ENCODE measurements at regions not wholly inside any gene's neighbourhood (a gene's known extent, or its start where the extent isn't known, plus 50 kb on each side); places are given as distances from the start of the nearest gene placed in this dataset.

DNA sequence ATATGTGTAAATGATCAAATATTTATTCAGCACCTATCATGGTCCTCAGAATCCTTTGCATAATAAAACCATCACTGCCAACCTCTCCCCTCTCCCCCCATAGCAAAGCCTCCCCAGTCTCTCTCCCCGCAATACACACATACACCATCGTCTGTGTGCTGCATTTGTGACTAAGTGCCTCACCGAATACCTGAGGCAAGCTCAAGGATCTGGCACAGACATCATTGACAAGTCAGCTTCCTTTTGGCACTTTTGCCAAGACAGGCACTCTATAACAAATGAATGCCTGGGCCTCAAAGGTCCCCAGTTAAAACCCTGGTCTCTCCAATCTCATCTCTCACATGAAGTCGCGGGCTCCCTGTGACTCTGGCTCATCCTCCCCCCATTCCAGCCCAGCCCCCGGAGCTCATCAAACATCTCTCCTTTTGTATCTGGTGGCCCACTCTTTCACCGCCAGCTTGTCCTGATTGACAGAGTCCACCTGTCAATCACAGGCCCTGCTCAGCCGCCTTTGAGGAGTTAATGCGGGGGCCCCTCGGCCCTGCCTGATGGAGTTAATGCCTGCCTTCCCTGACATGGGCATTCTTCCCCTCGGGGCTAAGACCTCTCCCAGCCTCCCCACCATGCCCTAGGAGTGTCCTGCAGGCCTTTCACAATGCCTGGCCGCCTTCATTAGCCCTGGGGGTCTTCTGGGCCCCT, 135.8 kb upstream of the ATP6AP2 start:
- TF ChIP-seq, protein P1, sequence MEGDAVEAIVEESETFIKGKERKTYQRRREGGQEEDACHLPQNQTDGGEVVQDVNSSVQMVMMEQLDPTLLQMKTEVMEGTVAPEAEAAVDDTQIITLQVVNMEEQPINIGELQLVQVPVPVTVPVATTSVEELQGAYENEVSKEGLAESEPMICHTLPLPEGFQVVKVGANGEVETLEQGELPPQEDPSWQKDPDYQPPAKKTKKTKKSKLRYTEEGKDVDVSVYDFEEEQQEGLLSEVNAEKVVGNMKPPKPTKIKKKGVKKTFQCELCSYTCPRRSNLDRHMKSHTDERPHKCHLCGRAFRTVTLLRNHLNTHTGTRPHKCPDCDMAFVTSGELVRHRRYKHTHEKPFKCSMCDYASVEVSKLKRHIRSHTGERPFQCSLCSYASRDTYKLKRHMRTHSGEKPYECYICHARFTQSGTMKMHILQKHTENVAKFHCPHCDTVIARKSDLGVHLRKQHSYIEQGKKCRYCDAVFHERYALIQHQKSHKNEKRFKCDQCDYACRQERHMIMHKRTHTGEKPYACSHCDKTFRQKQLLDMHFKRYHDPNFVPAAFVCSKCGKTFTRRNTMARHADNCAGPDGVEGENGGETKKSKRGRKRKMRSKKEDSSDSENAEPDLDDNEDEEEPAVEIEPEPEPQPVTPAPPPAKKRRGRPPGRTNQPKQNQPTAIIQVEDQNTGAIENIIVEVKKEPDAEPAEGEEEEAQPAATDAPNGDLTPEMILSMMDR (IDR thresholded peaks at IDR 0.05) = no peak
- TF ChIP-seq EZH2 (IDR thresholded peaks at IDR 0.05; ENCODE audit: borderline replicate concordance, insufficient read depth, low read depth, low read length, poor library complexity, severe bottlenecking) = no peak
